Thyroid gland (tissue), 4 donors: ENCODE measurements at regions not wholly inside any gene's neighbourhood (a gene's known extent, or its start where the extent isn't known, plus 50 kb on each side); places are given as distances from the start of the nearest gene placed in this dataset.

Experiments
- POLR2A ChIP-seq, 2 donors: fragments of 450-650 bp; IDR thresholded peaks; one replicate each; pipeline ENCODE4 v1.6.1; 2017; ENCODE audit warnings: antibody characterized with exemption in 2 of 2, mild to moderate bottlenecking in 2 of 2, moderate library complexity in 1 of 2
- TF ChIP-seq, protein P1 (sequence below), 6 experiments: fragments of 200-600 bp in 3 of 6; fragments of 450-650 bp in 3 of 6; sonication (generic) in 3 of 6; IDR thresholded peaks; one replicate each; pipeline ENCODE4 v1.5.1; 2016 to 2019; ENCODE audit warnings: antibody characterized with exemption in 6 of 6, mild to moderate bottlenecking in 2 of 6, inconsistent platforms in 1 of 6, moderate library complexity in 1 of 6

DNA sequence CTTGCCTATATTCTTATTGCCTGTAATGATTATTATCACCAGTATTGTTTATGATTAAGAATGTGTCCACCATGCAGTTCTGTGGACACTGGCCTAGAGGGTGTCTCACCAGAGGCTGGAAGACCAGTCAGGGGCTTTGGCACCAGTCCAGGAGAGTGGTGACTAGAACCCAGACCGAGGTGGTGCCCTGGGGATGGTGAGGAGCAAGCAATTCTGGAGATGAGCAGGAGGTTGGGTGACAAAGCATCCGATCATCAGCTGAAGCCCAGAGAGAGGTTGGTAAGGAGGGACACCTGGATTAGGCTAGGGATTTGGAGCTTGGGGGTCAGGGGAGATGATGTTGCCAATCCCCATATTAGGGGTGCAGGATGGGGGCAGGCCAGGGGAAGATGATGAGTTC is 124.4 kb downstream of the EMX2 start:
- TF ChIP-seq, protein P1, sequence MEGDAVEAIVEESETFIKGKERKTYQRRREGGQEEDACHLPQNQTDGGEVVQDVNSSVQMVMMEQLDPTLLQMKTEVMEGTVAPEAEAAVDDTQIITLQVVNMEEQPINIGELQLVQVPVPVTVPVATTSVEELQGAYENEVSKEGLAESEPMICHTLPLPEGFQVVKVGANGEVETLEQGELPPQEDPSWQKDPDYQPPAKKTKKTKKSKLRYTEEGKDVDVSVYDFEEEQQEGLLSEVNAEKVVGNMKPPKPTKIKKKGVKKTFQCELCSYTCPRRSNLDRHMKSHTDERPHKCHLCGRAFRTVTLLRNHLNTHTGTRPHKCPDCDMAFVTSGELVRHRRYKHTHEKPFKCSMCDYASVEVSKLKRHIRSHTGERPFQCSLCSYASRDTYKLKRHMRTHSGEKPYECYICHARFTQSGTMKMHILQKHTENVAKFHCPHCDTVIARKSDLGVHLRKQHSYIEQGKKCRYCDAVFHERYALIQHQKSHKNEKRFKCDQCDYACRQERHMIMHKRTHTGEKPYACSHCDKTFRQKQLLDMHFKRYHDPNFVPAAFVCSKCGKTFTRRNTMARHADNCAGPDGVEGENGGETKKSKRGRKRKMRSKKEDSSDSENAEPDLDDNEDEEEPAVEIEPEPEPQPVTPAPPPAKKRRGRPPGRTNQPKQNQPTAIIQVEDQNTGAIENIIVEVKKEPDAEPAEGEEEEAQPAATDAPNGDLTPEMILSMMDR (IDR thresholded peaks at IDR 0.05) = no peak
- no peak for TF ChIP-seq POLR2A (IDR thresholded peaks at IDR 0.05)
